Gastroesophageal sphincter (tissue), 4 donors: ENCODE measurements at regions not wholly inside any gene's neighbourhood (a gene's known extent, or its start where the extent isn't known, plus 50 kb on each side); places are given as distances from the start of the nearest gene placed in this dataset.

Experiments used
- ATAC-seq: fragments of 150-250 bp; one replicate; pipeline ENCODE4 v1.9.1; 2016; ENCODE audit warnings: mild to moderate bottlenecking, moderate library complexity
- H3K27ac ChIP-seq, 4 donors: fragments of 200-600 bp; sonication (generic) in 3 of 4; 1 replicate in 3 of 4; 2 replicates in 1 of 4; pipeline ENCODE4 v1.5.1; 2016 to 2019
- H3K27me3 ChIP-seq: fragments of 200-600 bp; sonication (generic); one replicate; pipeline ENCODE4 v1.5.1; 2019
- H3K36me3 ChIP-seq, 2 donors: fragments of 200-600 bp; sonication (generic); one replicate each; pipeline ENCODE4 v1.5.1; 2019; ENCODE audit warnings: control low read depth in 1 of 2
- H3K4me1 ChIP-seq, 3 donors: fragments of 200-600 bp; sonication (generic); 1 replicate in 2 of 3; 2 replicates in 1 of 3; pipeline ENCODE4 v1.5.1; 2016 to 2019; ENCODE audit warnings: control low read depth in 2 of 3
- H3K4me3 ChIP-seq, 2 donors: fragments of 200-600 bp; sonication (generic); one replicate each; pipeline ENCODE4 v1.5.1; 2019; ENCODE audit warnings: mild to moderate bottlenecking in 1 of 2, moderate library complexity in 1 of 2
- H3K9me3 ChIP-seq, 3 donors: fragments of 200-600 bp; sonication (generic); one replicate each; pipeline ENCODE4 v1.5.1; 2017 to 2019; ENCODE audit warnings: control low read depth in 2 of 3
- CTCF ChIP-seq, 4 experiments: fragments of 200-600 bp in 2 of 4; fragments of 450-650 bp in 2 of 4; sonication (generic) in 1 of 4; IDR thresholded peaks; one replicate each; pipeline ENCODE4 v1.5.1; 2017 to 2019; ENCODE audit warnings: antibody characterized with exemption in 4 of 4, mild to moderate bottlenecking in 2 of 4, moderate library complexity in 2 of 4
- EP300 ChIP-seq: sonication (generic); formaldehyde crosslinking; IDR thresholded peaks from one replicate; pipeline ENCODE4 v1.6.1; 2017; ENCODE audit warnings: antibody characterized with exemption, mild to moderate bottlenecking
- POLR2A ChIP-seq, 2 donors: fragments of 450-650 bp; IDR thresholded peaks; one replicate each; pipeline ENCODE4 v1.6.1; 2017; ENCODE audit warnings: antibody characterized with exemption in 2 of 2, mild to moderate bottlenecking in 2 of 2, moderate library complexity in 1 of 2
- POLR2AphosphoS5 ChIP-seq: sonication (generic); formaldehyde crosslinking; IDR thresholded peaks from one replicate; pipeline ENCODE4 v1.6.1; 2017; ENCODE audit warnings: antibody characterized with exemption
- WGBS, 2 donors: methylation state at CpG; one replicate each; pipeline ENCODE4 v1.1.5; 2018; ENCODE audit warnings: low coverage in 1 of 2; 5-methylcytosine and 5-hydroxymethylcytosine counted together

- ATAC-seq: no peak
- H3K9me3 ChIP-seq: no peaks in the 10 kb centered on the region
- H3K36me3 ChIP-seq: no peaks in the 10 kb centered on the region
- H3K4me1 ChIP-seq: no peaks in the 10 kb centered on the region
- H3K27ac ChIP-seq: no peak overlapping the region
- 83 to 94% methylated on average over 8 to 9 of the region's 9 CpGs for WGBS, 2 donors
- TF ChIP-seq CTCF (IDR thresholded peaks at IDR 0.05) (no peak), POLR2A (IDR thresholded peaks at IDR 0.05) (no peak), EP300 (no peak), POLR2AphosphoS5 (no peak)
- no peaks in the 10 kb centered on the region for H3K27me3 ChIP-seq
- no peak overlapping the region for H3K4me3 ChIP-seq
These were observed 581.9 kb downstream of the GATA3 start for GRCh38 chr10:8636371-8636770.

GRCh38 chr10:8637640-8638039 is 583.2 kb downstream of the GATA3 start:
- H3K4me3 ChIP-seq: no peak overlapping the region
- no peak for ATAC-seq
- no peaks in the 10 kb centered on the region for H3K36me3 ChIP-seq
- WGBS, 2 donors: 50 to 67% methylated on average over 1 to 4 of the region's 4 CpGs
- TF ChIP-seq POLR2AphosphoS5: no peak
- no peak for TF ChIP-seq CTCF (IDR thresholded peaks at IDR 0.05)
- TF ChIP-seq POLR2A (IDR thresholded peaks at IDR 0.05): no peak
- no peak for TF ChIP-seq EP300
- H3K4me1 ChIP-seq: no peaks in the 10 kb centered on the region
- H3K27ac ChIP-seq: no peak overlapping the region
- no peaks in the 10 kb centered on the region for H3K27me3 ChIP-seq
- no peaks in the 10 kb centered on the region for H3K9me3 ChIP-seq

- Histone ChIP-seq H3K9me3 (no peaks in the 10 kb centered on the region), H3K4me1 (no peaks in the 10 kb centered on the region), H3K4me3 (no peak overlapping the region), H3K27ac (no peak overlapping the region), H3K36me3 (no peaks in the 10 kb centered on the region), H3K27me3 (no peaks in the 10 kb centered on the region)
- WGBS, 2 donors: 77 to 96% methylated on average over 3 to 4 of the region's 4 CpGs
- no peak for ATAC-seq
- TF ChIP-seq POLR2A (IDR thresholded peaks at IDR 0.05): no peak
- no peak for TF ChIP-seq EP300
- TF ChIP-seq POLR2AphosphoS5: no peak
These were observed 583.7 kb downstream of the GATA3 start for GRCh38 chr10:8638088-8638672.

- peak overlapping the region in 1 of 4 donors; percentile 32 for H3K27ac ChIP-seq
These were observed 585.1 kb downstream of the GATA3 start for GRCh38 chr10:8639486-8640185.

GRCh38 chr10:8640301-8640700 is 585.8 kb downstream of the GATA3 start:
- ATAC-seq: no peak
- WGBS, 2 donors: 55% methylated on average over 3 of the region's 3 CpGs
- Histone ChIP-seq H3K27ac (peak overlapping the region in 1 of 4 donors; percentile 32), H3K4me3 (no peak overlapping the region), H3K36me3 (no peaks in the 10 kb centered on the region), H3K9me3 (no peaks in the 10 kb centered on the region), H3K4me1 (no peaks in the 10 kb centered on the region), H3K27me3 (no peaks in the 10 kb centered on the region)
- TF ChIP-seq POLR2AphosphoS5: no peak
- no peak for TF ChIP-seq POLR2A (IDR thresholded peaks at IDR 0.05)
- no peak for TF ChIP-seq EP300
- no peak for TF ChIP-seq CTCF (IDR thresholded peaks at IDR 0.05)

More at GRCh38 chr10:8639486-8640185, 585.1 kb downstream of the GATA3 start:
- Histone ChIP-seq H3K4me1 (no peaks in the 10 kb centered on the region), H3K27me3 (no peaks in the 10 kb centered on the region), H3K4me3 (no peak overlapping the region), H3K36me3 (no peaks in the 10 kb centered on the region), H3K9me3 (no peaks in the 10 kb centered on the region)
- ATAC-seq: no peak
- no peak for TF ChIP-seq POLR2AphosphoS5
- no peak for TF ChIP-seq POLR2A (IDR thresholded peaks at IDR 0.05)
- TF ChIP-seq CTCF (IDR thresholded peaks at IDR 0.05): no peak
- TF ChIP-seq EP300: no peak
- 37 to 47% methylated on average over 4 to 6 of the region's 6 CpGs for WGBS, 2 donors
